ENCODE measurements at regions not wholly inside any gene's neighbourhood (a gene's known extent, or its start where the extent isn't known, plus 50 kb on each side); places are given as distances from the start of the nearest gene placed in this dataset.
A peak's percentile ranks its signal among the peaks of the same experiment; 100 is the strongest.

DNA sequence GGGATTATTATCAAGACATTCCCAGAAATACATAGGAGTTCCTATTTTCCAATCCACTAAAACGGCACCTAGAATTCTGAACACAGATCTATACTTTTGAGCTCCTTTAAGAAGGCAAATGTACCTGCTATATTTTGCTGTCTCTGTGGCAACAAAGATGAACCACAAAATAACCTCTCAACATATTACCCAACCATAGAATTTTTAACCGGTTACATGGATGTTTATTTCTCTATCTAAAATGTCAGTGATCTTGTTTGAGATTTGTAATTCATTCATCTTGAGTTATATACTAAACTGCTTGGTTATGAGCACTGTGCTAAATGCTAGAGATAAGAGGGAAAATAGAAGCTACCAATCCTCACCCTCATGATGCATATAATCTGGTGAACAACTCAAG, 117.5 kb upstream of the HMGCLL1 start:
- Mint-ChIP-seq H3K4me1 (peaks cover 7% of the 10 kb centered on the region), H3K27ac (no peak overlapping the region), H3K27me3 (ENCODE audit: low read depth) (no peaks in the 10 kb centered on the region), H3K9me3 (no peaks in the 10 kb centered on the region), H3K36me3 (ENCODE audit: low read depth) (no peaks in the 10 kb centered on the region), H3K4me3 (no peak overlapping the region)
- TF ChIP-seq, protein P1, sequence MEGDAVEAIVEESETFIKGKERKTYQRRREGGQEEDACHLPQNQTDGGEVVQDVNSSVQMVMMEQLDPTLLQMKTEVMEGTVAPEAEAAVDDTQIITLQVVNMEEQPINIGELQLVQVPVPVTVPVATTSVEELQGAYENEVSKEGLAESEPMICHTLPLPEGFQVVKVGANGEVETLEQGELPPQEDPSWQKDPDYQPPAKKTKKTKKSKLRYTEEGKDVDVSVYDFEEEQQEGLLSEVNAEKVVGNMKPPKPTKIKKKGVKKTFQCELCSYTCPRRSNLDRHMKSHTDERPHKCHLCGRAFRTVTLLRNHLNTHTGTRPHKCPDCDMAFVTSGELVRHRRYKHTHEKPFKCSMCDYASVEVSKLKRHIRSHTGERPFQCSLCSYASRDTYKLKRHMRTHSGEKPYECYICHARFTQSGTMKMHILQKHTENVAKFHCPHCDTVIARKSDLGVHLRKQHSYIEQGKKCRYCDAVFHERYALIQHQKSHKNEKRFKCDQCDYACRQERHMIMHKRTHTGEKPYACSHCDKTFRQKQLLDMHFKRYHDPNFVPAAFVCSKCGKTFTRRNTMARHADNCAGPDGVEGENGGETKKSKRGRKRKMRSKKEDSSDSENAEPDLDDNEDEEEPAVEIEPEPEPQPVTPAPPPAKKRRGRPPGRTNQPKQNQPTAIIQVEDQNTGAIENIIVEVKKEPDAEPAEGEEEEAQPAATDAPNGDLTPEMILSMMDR (IDR thresholded peaks at IDR 0.05; ENCODE audit: unreplicated experiment in 3 of 3), result no peak

DNA sequence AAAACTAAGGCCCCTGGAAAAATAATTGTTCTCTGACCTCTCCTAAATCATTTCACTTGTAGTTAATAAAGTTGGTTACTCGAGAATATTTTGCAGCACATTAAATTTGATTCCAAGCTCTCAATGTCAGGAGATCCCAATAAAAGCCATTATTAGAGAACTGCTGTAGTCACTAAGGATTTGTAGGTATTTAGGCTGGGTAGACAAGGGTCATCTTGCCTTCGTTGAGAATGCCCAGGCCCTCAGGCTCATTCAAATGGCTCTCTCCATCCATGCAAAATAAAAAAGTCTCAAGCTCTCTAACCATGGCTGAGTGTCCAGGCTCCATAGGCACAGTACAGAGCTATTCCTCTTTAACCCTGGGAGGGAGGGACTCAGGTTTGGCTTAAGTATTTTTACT, 117.0 kb upstream of the HMGCLL1 start:
- Mint-ChIP-seq H3K36me3 (ENCODE audit: low read depth) (no peaks in the 10 kb centered on the region), H3K27ac (no peak overlapping the region), H3K9me3 (peaks cover 2% of the 10 kb centered on the region), H3K27me3 (ENCODE audit: low read depth) (no peaks in the 10 kb centered on the region), H3K4me3 (no peak overlapping the region), H3K4me1 (peaks cover 7% of the 10 kb centered on the region)
- TF ChIP-seq, protein P1 (IDR thresholded peaks at IDR 0.05; ENCODE audit: unreplicated experiment in 3 of 3), result no peak

DNA sequence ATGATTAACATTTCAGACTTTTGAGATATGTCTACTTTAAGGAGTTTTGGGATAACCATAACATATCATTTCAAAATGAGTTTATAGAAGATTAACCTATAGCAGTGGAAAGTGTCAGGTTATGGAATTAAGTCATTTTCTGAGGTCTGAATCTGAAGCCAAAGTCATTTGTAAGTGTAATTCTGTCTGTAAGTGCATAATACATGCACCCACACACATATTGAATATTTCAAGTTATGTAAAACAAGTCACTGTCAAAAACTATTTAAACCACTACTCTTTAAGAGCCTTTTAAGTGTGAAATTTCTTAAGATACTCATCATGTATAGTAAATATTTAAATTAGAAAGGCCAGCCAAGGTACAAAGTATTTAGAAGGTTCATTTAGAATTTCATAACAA, 115.8 kb upstream of the HMGCLL1 start:
- no peak overlapping the region for H3K4me3 Mint-ChIP-seq
- no peaks in the 10 kb centered on the region for H3K36me3 Mint-ChIP-seq (ENCODE audit: low read depth)
- peaks cover 7% of the 10 kb centered on the region for H3K4me1 Mint-ChIP-seq
- peaks cover 2% of the 10 kb centered on the region for H3K9me3 Mint-ChIP-seq
- TF ChIP-seq, protein P1 (IDR thresholded peaks at IDR 0.05; ENCODE audit: unreplicated experiment in 3 of 3), result no peak
- no peaks in the 10 kb centered on the region for H3K27me3 Mint-ChIP-seq (ENCODE audit: low read depth)
- no peak overlapping the region for H3K27ac Mint-ChIP-seq

DNA sequence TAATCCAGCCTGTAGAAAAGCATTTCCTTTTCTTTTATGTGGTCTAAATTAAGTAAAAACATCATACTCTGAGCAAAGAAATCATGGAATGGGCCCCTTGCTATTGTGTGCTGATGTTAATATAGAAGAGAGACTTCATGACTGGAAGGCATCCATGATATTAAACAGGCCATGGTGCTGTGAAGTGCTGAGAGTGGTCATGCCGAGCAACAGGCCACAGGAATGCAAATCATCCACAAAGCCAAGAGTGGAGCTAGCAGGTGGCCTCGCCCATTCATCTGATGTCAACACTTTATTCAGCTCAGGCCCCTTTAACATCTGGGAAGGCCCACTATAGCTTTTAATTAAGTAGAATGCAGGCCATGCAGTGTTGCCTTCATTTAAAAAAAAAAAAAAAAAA, 115.2 kb upstream of the HMGCLL1 start:
- no peak overlapping the region for H3K27ac Mint-ChIP-seq
- TF ChIP-seq, protein P1 (IDR thresholded peaks at IDR 0.05; ENCODE audit: unreplicated experiment in 3 of 3), result no peak
- no peak overlapping the region for H3K4me3 Mint-ChIP-seq
- H3K36me3 Mint-ChIP-seq (ENCODE audit: low read depth), result no peaks in the 10 kb centered on the region
- no peaks in the 10 kb centered on the region for H3K27me3 Mint-ChIP-seq (ENCODE audit: low read depth)
- H3K9me3 Mint-ChIP-seq, result peaks cover 2% of the 10 kb centered on the region
- H3K4me1 Mint-ChIP-seq, result peaks cover 7% of the 10 kb centered on the region

DNA sequence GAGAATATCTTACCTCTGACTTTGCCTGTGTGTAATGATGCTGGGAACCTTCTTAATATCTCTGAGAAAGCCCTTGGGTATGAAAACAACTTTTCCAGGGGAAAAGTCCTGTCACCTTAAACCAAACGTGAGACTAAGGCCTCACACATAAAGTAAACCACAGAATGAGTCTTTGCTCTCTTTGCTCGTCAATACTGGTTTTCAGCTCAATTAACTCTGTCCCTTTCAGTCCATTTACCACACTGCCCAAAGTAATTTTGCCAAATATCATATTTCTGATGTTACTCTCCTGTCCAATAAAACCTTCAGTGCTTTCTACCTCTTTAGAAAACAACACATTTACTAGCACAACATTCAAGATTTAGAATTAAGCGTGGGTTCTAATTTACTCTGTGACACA, 100.5 kb upstream of the HMGCLL1 start:
- peaks cover 7% of the 10 kb centered on the region for H3K9me3 Mint-ChIP-seq
- no peak overlapping the region for H3K4me3 Mint-ChIP-seq
- H3K4me1 Mint-ChIP-seq, result peaks cover 24% of the 10 kb centered on the region
- peaks cover 3% of the 10 kb centered on the region for H3K36me3 Mint-ChIP-seq (ENCODE audit: low read depth)
- no peaks in the 10 kb centered on the region for H3K27me3 Mint-ChIP-seq (ENCODE audit: low read depth)
- H3K27ac Mint-ChIP-seq, result peak overlapping the region in 1 of 3 experiments; percentile 25
- TF ChIP-seq, protein P1 (IDR thresholded peaks at IDR 0.05; ENCODE audit: unreplicated experiment in 3 of 3), result no peak

DNA sequence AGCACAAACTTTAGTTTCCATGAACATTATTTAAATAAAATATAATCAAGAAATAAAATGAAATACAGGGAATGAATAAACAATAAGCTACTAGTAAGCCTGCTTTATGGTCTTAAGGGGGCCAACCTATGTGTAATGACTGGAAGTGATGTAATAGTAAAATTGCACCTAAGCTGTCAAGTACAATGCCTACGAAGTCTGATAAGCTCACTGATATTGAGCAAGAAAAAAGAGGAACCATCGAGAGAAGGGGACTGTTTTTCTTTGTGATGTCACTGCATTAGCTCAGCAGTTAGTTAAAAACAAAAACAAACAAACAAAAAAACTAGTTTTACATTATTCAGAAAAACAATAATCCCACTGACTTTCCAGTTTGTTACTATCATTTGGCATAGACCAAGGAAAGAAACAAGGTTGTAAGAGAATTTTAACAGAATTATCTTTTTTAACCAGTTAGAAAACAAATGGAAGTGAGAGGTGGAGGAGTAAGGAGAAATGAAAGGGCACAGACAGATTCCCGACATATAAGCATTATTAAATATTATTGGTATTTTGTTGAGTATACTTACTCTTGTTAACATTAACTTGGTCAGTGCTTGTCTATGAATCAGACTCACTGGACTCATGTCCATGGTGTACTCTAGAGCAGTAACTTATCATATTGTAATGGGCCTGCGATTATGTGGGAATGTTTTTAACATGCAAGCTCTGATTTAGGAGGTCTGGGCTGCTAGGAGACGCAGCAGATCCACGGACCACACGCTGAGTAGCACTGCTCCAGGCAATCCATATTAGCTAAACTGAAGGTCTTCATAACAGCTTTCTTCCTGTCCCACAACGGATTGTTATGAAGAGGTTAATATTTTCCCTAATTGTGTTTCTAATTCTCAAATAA, 99.6 kb upstream of the HMGCLL1 start:
- no peak overlapping the region for H3K4me3 Mint-ChIP-seq
- peak overlapping the region in 2 of 3 experiments; percentile 25 to 58 for H3K27ac Mint-ChIP-seq
- H3K36me3 Mint-ChIP-seq (ENCODE audit: low read depth), result peaks cover 3% of the 10 kb centered on the region
- peaks cover 4% of the 10 kb centered on the region for H3K9me3 Mint-ChIP-seq
- no peaks in the 10 kb centered on the region for H3K27me3 Mint-ChIP-seq (ENCODE audit: low read depth)
- TF ChIP-seq, protein P1 (IDR thresholded peaks at IDR 0.05; ENCODE audit: unreplicated experiment in 3 of 3), result no peak
- H3K4me1 Mint-ChIP-seq, result peaks cover 26% of the 10 kb centered on the region

Data from nephron (organoid).